ENCODE measurements at regions not wholly inside any gene's neighbourhood (a gene's known extent, or its start where the extent isn't known, plus 50 kb on each side); places are given as distances from the start of the nearest gene placed in this dataset.

DNA sequence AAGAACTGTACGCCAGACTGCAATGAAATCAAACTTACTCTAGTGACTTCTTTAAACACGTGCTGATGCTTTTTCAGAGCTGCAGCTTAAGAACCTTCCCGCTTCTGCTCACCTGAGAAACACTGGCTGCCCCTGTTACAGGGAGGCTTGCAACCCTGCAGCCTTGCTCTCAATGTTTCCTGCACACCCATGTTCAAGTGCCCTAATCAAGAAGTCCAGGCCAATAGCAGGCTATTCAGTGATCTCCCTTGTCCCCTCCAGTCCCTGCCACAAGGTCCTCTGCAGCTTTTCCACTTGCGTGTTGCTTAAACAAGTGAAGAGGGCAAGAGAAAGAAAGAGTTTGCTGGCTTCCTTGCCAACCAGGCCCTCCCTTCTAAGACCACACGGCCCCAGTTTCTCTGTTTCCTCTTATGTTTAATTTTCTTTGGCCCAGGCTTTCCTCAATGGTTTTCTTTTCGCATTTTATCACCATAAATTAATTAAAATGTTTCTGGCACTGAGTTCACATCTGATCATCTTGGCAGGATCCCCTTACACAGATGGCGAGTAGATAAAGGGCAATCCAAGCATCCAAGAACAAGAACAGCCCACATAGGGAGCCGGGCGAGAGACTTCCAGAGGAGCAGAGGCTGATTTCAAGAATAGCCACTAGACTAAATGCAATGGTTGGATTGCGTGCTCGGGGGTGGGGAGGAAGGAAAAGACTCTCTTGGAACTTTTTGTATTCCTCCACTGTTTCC lies 82.3 kb upstream of the CDKN3 start:
- TF ChIP-seq, protein P1, sequence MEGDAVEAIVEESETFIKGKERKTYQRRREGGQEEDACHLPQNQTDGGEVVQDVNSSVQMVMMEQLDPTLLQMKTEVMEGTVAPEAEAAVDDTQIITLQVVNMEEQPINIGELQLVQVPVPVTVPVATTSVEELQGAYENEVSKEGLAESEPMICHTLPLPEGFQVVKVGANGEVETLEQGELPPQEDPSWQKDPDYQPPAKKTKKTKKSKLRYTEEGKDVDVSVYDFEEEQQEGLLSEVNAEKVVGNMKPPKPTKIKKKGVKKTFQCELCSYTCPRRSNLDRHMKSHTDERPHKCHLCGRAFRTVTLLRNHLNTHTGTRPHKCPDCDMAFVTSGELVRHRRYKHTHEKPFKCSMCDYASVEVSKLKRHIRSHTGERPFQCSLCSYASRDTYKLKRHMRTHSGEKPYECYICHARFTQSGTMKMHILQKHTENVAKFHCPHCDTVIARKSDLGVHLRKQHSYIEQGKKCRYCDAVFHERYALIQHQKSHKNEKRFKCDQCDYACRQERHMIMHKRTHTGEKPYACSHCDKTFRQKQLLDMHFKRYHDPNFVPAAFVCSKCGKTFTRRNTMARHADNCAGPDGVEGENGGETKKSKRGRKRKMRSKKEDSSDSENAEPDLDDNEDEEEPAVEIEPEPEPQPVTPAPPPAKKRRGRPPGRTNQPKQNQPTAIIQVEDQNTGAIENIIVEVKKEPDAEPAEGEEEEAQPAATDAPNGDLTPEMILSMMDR (IDR thresholded peaks at IDR 0.05; ENCODE audit: poor library complexity): no peak
- TF ChIP-seq EZH2 (IDR thresholded peaks at IDR 0.05; ENCODE audit: borderline replicate concordance): no peak
- TF ChIP-seq EZH2phosphoT487 (IDR thresholded peaks at IDR 0.05; ENCODE audit: low read depth, severe bottlenecking, unreplicated experiment): no peak

All from hepatocyte (in vitro differentiated cells).